ENCODE measurements at regions not wholly inside any gene's neighbourhood (a gene's known extent, or its start where the extent isn't known, plus 50 kb on each side); places are given as distances from the start of the nearest gene placed in this dataset.

DNA sequence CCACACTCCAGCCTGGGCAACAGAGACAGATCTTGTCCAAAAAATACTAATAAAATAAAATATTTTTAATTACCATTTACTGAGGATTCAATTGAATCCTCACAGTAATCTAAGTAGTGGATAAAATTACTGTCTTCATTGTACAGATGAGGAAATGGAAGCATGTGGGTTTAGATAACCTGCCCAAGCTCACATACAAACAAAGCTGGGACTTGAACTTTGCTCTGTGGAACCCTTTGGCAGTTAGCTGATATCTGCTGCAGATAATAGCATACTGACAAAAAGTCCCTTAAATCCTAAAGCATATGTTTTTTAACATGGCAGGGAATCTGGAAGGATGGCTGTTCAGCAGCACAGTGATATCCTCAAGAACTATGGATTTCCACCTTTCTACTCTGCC is 130.9 kb upstream of the MROH9 start:
- TF ChIP-seq, protein P1, sequence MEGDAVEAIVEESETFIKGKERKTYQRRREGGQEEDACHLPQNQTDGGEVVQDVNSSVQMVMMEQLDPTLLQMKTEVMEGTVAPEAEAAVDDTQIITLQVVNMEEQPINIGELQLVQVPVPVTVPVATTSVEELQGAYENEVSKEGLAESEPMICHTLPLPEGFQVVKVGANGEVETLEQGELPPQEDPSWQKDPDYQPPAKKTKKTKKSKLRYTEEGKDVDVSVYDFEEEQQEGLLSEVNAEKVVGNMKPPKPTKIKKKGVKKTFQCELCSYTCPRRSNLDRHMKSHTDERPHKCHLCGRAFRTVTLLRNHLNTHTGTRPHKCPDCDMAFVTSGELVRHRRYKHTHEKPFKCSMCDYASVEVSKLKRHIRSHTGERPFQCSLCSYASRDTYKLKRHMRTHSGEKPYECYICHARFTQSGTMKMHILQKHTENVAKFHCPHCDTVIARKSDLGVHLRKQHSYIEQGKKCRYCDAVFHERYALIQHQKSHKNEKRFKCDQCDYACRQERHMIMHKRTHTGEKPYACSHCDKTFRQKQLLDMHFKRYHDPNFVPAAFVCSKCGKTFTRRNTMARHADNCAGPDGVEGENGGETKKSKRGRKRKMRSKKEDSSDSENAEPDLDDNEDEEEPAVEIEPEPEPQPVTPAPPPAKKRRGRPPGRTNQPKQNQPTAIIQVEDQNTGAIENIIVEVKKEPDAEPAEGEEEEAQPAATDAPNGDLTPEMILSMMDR (conservative IDR thresholded peaks at IDR 0.05): no peak
- TF ChIP-seq ZFX (IDR thresholded peaks at IDR 0.05): no peak
